ENCODE measurements at regions not wholly inside any gene's neighbourhood (a gene's known extent, or its start where the extent isn't known, plus 50 kb on each side); places are given as distances from the start of the nearest gene placed in this dataset.

- Mint-ChIP-seq H3K4me3 (no peak overlapping the region), H3K27me3 (peaks cover 6% of the 10 kb centered on the region), H3K9me3 (no peaks in the 10 kb centered on the region), H3K27ac (no peak overlapping the region), H3K36me3 (no peaks in the 10 kb centered on the region), H3K4me1 (peaks cover 6% of the 10 kb centered on the region)
- DNase-seq = no peak
- CTCF ChIA-PET = no interaction called here
These were observed 201.6 kb upstream of the JARID2 start for GRCh38 chr6:15044146-15044882.

GRCh38 chr6:15044948-15045347 lies 200.9 kb upstream of the JARID2 start:
- Mint-ChIP-seq H3K27ac (no peak overlapping the region), H3K27me3 (peaks cover 8% of the 10 kb centered on the region), H3K4me3 (no peak overlapping the region), H3K36me3 (no peaks in the 10 kb centered on the region), H3K4me1 (peaks cover 6% of the 10 kb centered on the region), H3K9me3 (no peaks in the 10 kb centered on the region)
- DNase-seq = no peak
- CTCF ChIA-PET = no interaction called here

- H3K9me3 Mint-ChIP-seq = no peaks in the 10 kb centered on the region
- H3K27me3 Mint-ChIP-seq = peaks cover 8% of the 10 kb centered on the region
- no peak overlapping the region for H3K4me3 Mint-ChIP-seq
These were observed 199.1 kb upstream of the JARID2 start for GRCh38 chr6:15046751-15047150.

GRCh38 chr6:15048367-15048766 lies 197.5 kb upstream of the JARID2 start:
- peaks cover 6% of the 10 kb centered on the region for H3K4me1 Mint-ChIP-seq
- CTCF ChIA-PET = no interaction called here
- no peak overlapping the region for H3K27ac Mint-ChIP-seq
- H3K27me3 Mint-ChIP-seq = peaks cover 8% of the 10 kb centered on the region
- no peaks in the 10 kb centered on the region for H3K36me3 Mint-ChIP-seq
- DNase-seq = no peak
- no peak overlapping the region for H3K4me3 Mint-ChIP-seq
- H3K9me3 Mint-ChIP-seq = no peaks in the 10 kb centered on the region

More at GRCh38 chr6:15046751-15047150, 199.1 kb upstream of the JARID2 start:
- Mint-ChIP-seq H3K27ac (no peak overlapping the region), H3K4me1 (peaks cover 6% of the 10 kb centered on the region), H3K36me3 (no peaks in the 10 kb centered on the region)
- no peak for DNase-seq
- CTCF ChIA-PET = no interaction called here

GRCh38 chr6:15058200-15059061 lies 187.4 kb upstream of the JARID2 start:
- H3K9me3 Mint-ChIP-seq = no peaks in the 10 kb centered on the region
- H3K4me1 Mint-ChIP-seq = peaks cover 9% of the 10 kb centered on the region
- no peak overlapping the region for H3K4me3 Mint-ChIP-seq
- DNase-seq = no peak
- H3K27ac Mint-ChIP-seq = no peak overlapping the region
- H3K36me3 Mint-ChIP-seq = no peaks in the 10 kb centered on the region
- CTCF ChIA-PET = interaction anchor here (0.6 kb wide), 1 partner anchor 298 kb away, joined by 3 read pairs; no protein-coding TSS in a partner anchor
- H3K27me3 Mint-ChIP-seq = no peaks in the 10 kb centered on the region

- no peaks in the 10 kb centered on the region for H3K9me3 Mint-ChIP-seq
- H3K4me1 Mint-ChIP-seq = peaks cover 9% of the 10 kb centered on the region
- DNase-seq = no peak
- CTCF ChIA-PET = no interaction called here
- no peaks in the 10 kb centered on the region for H3K36me3 Mint-ChIP-seq
- no peak overlapping the region for H3K27ac Mint-ChIP-seq
- no peaks in the 10 kb centered on the region for H3K27me3 Mint-ChIP-seq
- no peak overlapping the region for H3K4me3 Mint-ChIP-seq
These were observed 184.7 kb upstream of the JARID2 start for GRCh38 chr6:15061180-15061641.

- Mint-ChIP-seq H3K4me3 (no peak overlapping the region), H3K9me3 (no peaks in the 10 kb centered on the region), H3K4me1 (peaks cover 9% of the 10 kb centered on the region), H3K27me3 (no peaks in the 10 kb centered on the region), H3K27ac (no peak overlapping the region), H3K36me3 (no peaks in the 10 kb centered on the region)
- CTCF ChIA-PET = no interaction called here
- DNase-seq = no peak
These were observed 183.9 kb upstream of the JARID2 start for GRCh38 chr6:15061908-15062515.

GRCh38 chr6:15062516-15063252 lies 183.2 kb upstream of the JARID2 start:
- H3K9me3 Mint-ChIP-seq = no peaks in the 10 kb centered on the region
- CTCF ChIA-PET = no interaction called here
- no peak for DNase-seq
- H3K4me1 Mint-ChIP-seq = peaks cover 9% of the 10 kb centered on the region
- H3K27me3 Mint-ChIP-seq = no peaks in the 10 kb centered on the region
- no peaks in the 10 kb centered on the region for H3K36me3 Mint-ChIP-seq
- no peak overlapping the region for H3K4me3 Mint-ChIP-seq
- H3K27ac Mint-ChIP-seq = no peak overlapping the region

GRCh38 chr6:15063253-15063853 lies 182.5 kb upstream of the JARID2 start:
- Mint-ChIP-seq H3K36me3 (no peaks in the 10 kb centered on the region), H3K9me3 (no peaks in the 10 kb centered on the region), H3K4me1 (peaks cover 4% of the 10 kb centered on the region), H3K27me3 (no peaks in the 10 kb centered on the region), H3K4me3 (no peak overlapping the region), H3K27ac (no peak overlapping the region)
- no peak for DNase-seq
- CTCF ChIA-PET = no interaction called here

- Mint-ChIP-seq H3K9me3 (no peaks in the 10 kb centered on the region), H3K36me3 (no peaks in the 10 kb centered on the region), H3K4me1 (no peaks in the 10 kb centered on the region), H3K27me3 (no peaks in the 10 kb centered on the region), H3K4me3 (no peak overlapping the region), H3K27ac (no peak overlapping the region)
- DNase-seq = no peak
- CTCF ChIA-PET = no interaction called here
These were observed 180.4 kb upstream of the JARID2 start for GRCh38 chr6:15065261-15065989.

- Mint-ChIP-seq H3K36me3 (no peaks in the 10 kb centered on the region), H3K9me3 (no peaks in the 10 kb centered on the region), H3K27ac (no peak overlapping the region), H3K4me1 (no peaks in the 10 kb centered on the region), H3K4me3 (no peak overlapping the region), H3K27me3 (no peaks in the 10 kb centered on the region)
- CTCF ChIA-PET = no interaction called here
- no peak for DNase-seq
These were observed 179.6 kb upstream of the JARID2 start for GRCh38 chr6:15066089-15066758.

- Mint-ChIP-seq H3K4me3 (no peak overlapping the region), H3K27me3 (no peaks in the 10 kb centered on the region), H3K36me3 (no peaks in the 10 kb centered on the region), H3K4me1 (peaks cover 3% of the 10 kb centered on the region), H3K9me3 (no peaks in the 10 kb centered on the region), H3K27ac (no peak overlapping the region)
- no peak for DNase-seq
- CTCF ChIA-PET = no interaction called here
These were observed 172.5 kb upstream of the JARID2 start for GRCh38 chr6:15073344-15073789.

Data from activated naive CD4-positive, alpha-beta T cell treated with anti-CD3 and anti-CD28 coated beads, Interleukin-2, amount 10 ng/mL, durations not matched to agents 7 days and 5 days (primary cell).